ENCODE measurements at regions not wholly inside any gene's neighbourhood (a gene's known extent, or its start where the extent isn't known, plus 50 kb on each side); places are given as distances from the start of the nearest gene placed in this dataset.

GRCh38 chr15:27671819-27672437, 427.2 kb downstream of the OCA2 start:
- DNase-seq (ENCODE audit: low read depth in 2 of 2) = no peak

- DNase-seq (ENCODE audit: low read depth in 2 of 2) = no peak
Observed at GRCh38 chr15:27670486-27671209, 428.5 kb downstream of the OCA2 start.

GRCh38 chr15:27669641-27670040, 429.5 kb downstream of the OCA2 start:
- no peak for DNase-seq (ENCODE audit: low read depth in 2 of 2)

GRCh38 chr15:27668471-27669220, 430.5 kb downstream of the OCA2 start:
- no peak for DNase-seq (ENCODE audit: low read depth in 2 of 2)

GRCh38 chr15:27665002-27665401, 434.1 kb downstream of the OCA2 start:
- DNase-seq (ENCODE audit: low read depth in 2 of 2) = no peak

- no peak for DNase-seq (ENCODE audit: low read depth in 2 of 2)
Observed at GRCh38 chr15:27662892-27663291, 436.2 kb downstream of the OCA2 start.

- DNase-seq (ENCODE audit: low read depth in 2 of 2) = no peak
Observed at GRCh38 chr15:27660676-27661075, 438.4 kb downstream of the OCA2 start.

- DNase-seq (ENCODE audit: low read depth in 2 of 2) = no peak
Observed at GRCh38 chr15:27656296-27656987, 442.7 kb downstream of the OCA2 start.

- DNase-seq (ENCODE audit: low read depth in 2 of 2) = no peak
Observed at GRCh38 chr15:27655056-27655455, 444.1 kb downstream of the OCA2 start.

- no peak for DNase-seq (ENCODE audit: low read depth in 2 of 2)
Observed at GRCh38 chr15:27650244-27650643, 448.9 kb downstream of the OCA2 start.

GRCh38 chr15:27648359-27648758, 450.8 kb downstream of the OCA2 start:
- no peak for DNase-seq (ENCODE audit: low read depth in 2 of 2)

GRCh38 chr15:27646531-27646930, 452.6 kb downstream of the OCA2 start:
- no peak for DNase-seq (ENCODE audit: low read depth in 2 of 2)

- DNase-seq (ENCODE audit: low read depth in 2 of 2) = no peak
Observed at GRCh38 chr15:27645672-27646071, 453.4 kb downstream of the OCA2 start.

- no peak for DNase-seq (ENCODE audit: low read depth in 2 of 2)
Observed at GRCh38 chr15:27642981-27643380, 456.1 kb downstream of the OCA2 start.

- DNase-seq (ENCODE audit: low read depth in 2 of 2) = no peak
Observed at GRCh38 chr15:27639595-27639994, 459.5 kb downstream of the OCA2 start.

- DNase-seq (ENCODE audit: low read depth in 2 of 2) = no peak
Observed at GRCh38 chr15:27638958-27639357, 460.2 kb downstream of the OCA2 start.

GRCh38 chr15:27635916-27636315, 463.2 kb downstream of the OCA2 start:
- DNase-seq (ENCODE audit: low read depth in 2 of 2) = no peak

GRCh38 chr15:27628486-27628885, 470.6 kb downstream of the OCA2 start:
- DNase-seq (ENCODE audit: low read depth in 2 of 2) = no peak

- DNase-seq (ENCODE audit: low read depth in 2 of 2) = no peak
Observed at GRCh38 chr15:27627623-27628022, 471.5 kb downstream of the OCA2 start.

- no peak for DNase-seq (ENCODE audit: low read depth in 2 of 2)
Observed at GRCh38 chr15:27623560-27624305, 475.4 kb downstream of the OCA2 start.

- DNase-seq (ENCODE audit: low read depth in 2 of 2) = no peak
Observed at GRCh38 chr15:27623149-27623548, 476.0 kb downstream of the OCA2 start.

GRCh38 chr15:27622371-27622770, 476.7 kb downstream of the OCA2 start:
- no peak for DNase-seq (ENCODE audit: low read depth in 2 of 2)

Data from fibroblast of skin of left biceps (primary cell).